HepG2 (cell line): ENCODE measurements at regions not wholly inside any gene's neighbourhood (a gene's known extent, or its start where the extent isn't known, plus 50 kb on each side); places are given as distances from the start of the nearest gene placed in this dataset.

ENCODE experiments used
- ATAC-seq: fragments of 200-7000 bp; cut with Tn5 transposase; 3 replicates; pipeline ENCODE4 v1.9.1; 2020; ENCODE audit warnings: mild to moderate bottlenecking, moderate library complexity
- BruUV-seq: library from RNA; stranded (reverse); fragments of 400-500 nt; replicated peaks from 2 replicates; lab custom pipeline; 2021; lab: Mats Ljungman, UMichigan
- CTCF ChIA-PET: fragments of 300-600 bp; formaldehyde crosslinking; extraction: SDS; loops from one replicate; lab custom pipeline; 2021; ENCODE audit warnings: low total read pairs, inconsistent platforms, low intra/inter-chr PET ratio; lab: Yijun Ruan, JAX
- POLR2A ChIA-PET: fragments of 350-600 bp; sonication (Branson Sonifier 250); formaldehyde crosslinking; loops from one replicate; lab custom pipeline; 2020; ENCODE audit warnings: antibody characterized with exemption, inconsistent platforms; lab: Yijun Ruan, JAX
- DNase-seq: peaks from one replicate; pipeline ENCODE4 v3.0.0-alpha.2; 2015; ENCODE audit warnings: low spot score
- FAIRE-seq: peaks from 3 replicates; lab custom pipeline; 2011; peaks lifted over from hg19 to GRCh38; lab: Jason Lieb, UNC
- H2AFZ ChIP-seq: one replicate; pipeline ENCODE4 v1.6.1; 2011; ENCODE audit warnings: low read length, inconsistent platforms
- H3K27ac ChIP-seq: fragments of 300-600 bp; 3 replicates; pipeline ENCODE4 v1.8.0; 2011; ENCODE audit warnings: mixed run types, mild to moderate bottlenecking, mixed read lengths, low read length, inconsistent platforms; ENCODE audit not compliant: insufficient read depth; ENCODE audit errors: extremely low read length
- H3K27me3 ChIP-seq, 2 experiments: fragments of 200-600 bp in 1 of 2; 2 replicates in 1 of 2; 3 replicates in 1 of 2; pipeline versions ENCODE4 v1.6.0 to v1.8.0; 2011; ENCODE audit warnings: low read length in 2 of 2, mild to moderate bottlenecking in 2 of 2, moderate library complexity in 2 of 2, inconsistent platforms in 1 of 2; ENCODE audit not compliant: insufficient read depth in 2 of 2, control insufficient read depth in 1 of 2
- H3K36me3 ChIP-seq, 2 experiments: fragments of 200-600 bp in 1 of 2; replicated peaks in 1 of 2; 2 replicates in 1 of 2; 3 replicates in 1 of 2; pipeline versions ENCODE4 v1.5.1 to v1.8.0; 2011; ENCODE audit warnings: low read length in 2 of 2, inconsistent platforms in 1 of 2; ENCODE audit not compliant: insufficient read depth in 2 of 2, control insufficient read depth in 1 of 2
- H3K4me1 ChIP-seq: 2 replicates; pipeline ENCODE4 v1.5.1; 2012; ENCODE audit warnings: low read length, inconsistent platforms; ENCODE audit not compliant: insufficient read depth
- H3K4me2 ChIP-seq: 2 replicates; pipeline ENCODE4 v1.6.0; 2011; ENCODE audit warnings: low read depth, low read length, inconsistent platforms
- H3K4me3 ChIP-seq, 3 experiments: fragments of 200-600 bp in 1 of 3; sonication (generic), shearing (Covaris generic) in 1 of 3; replicated peaks in 1 of 3; 2 replicates each; pipeline ENCODE4 v1.5.1; 2011 to 2016; ENCODE audit warnings: low read length in 3 of 3, inconsistent platforms in 2 of 3, low read depth in 2 of 3, mild to moderate bottlenecking in 2 of 3, control low read depth in 1 of 3, mixed read lengths in 1 of 3; ENCODE audit not compliant: insufficient read depth in 1 of 3
- H3K79me2 ChIP-seq: one replicate; pipeline ENCODE4 v1.6.1; 2011; ENCODE audit warnings: low read length, inconsistent platforms; ENCODE audit not compliant: insufficient read depth
- H3K9ac ChIP-seq: 2 replicates; pipeline ENCODE4 v1.6.0; 2011; ENCODE audit warnings: mild to moderate bottlenecking, low read depth, low read length, inconsistent platforms; ENCODE audit not compliant: insufficient read depth
- H3K9me3 ChIP-seq: 2 replicates; pipeline ENCODE4 v1.5.1; 2012; ENCODE audit warnings: mild to moderate bottlenecking, low read length
- H4K20me1 ChIP-seq: 2 replicates; pipeline ENCODE4 v1.6.0; 2011; ENCODE audit warnings: inconsistent platforms, mild to moderate bottlenecking, low read length, moderate library complexity; ENCODE audit not compliant: insufficient read depth
- ARHGAP35 ChIP-seq: sonication (generic); formaldehyde crosslinking; IDR thresholded peaks from 2 replicates; pipeline ENCODE4 v1.9.0; 2022; ENCODE audit warnings: mild to moderate bottlenecking, inconsistent platforms, moderate library complexity, missing genetic modification reagents, borderline replicate concordance
- ATAD3A ChIP-seq: sonication (generic); formaldehyde crosslinking; IDR thresholded peaks from 2 replicates; pipeline ENCODE4 v1.4.0; 2020; ENCODE audit warnings: missing genetic modification reagents
- FOSL2 ChIP-seq: sonication (generic); formaldehyde crosslinking; IDR thresholded peaks from 2 replicates; pipeline ENCODE4 v1.4.0; 2020; ENCODE audit warnings: missing genetic modification reagents
- HMGA1 ChIP-seq: sonication (generic); formaldehyde crosslinking; conservative IDR thresholded peaks from 2 replicates; pipeline ENCODE4 v1.4.0; 2020; ENCODE audit warnings: missing genetic modification reagents
- MBNL3 ChIP-seq: fragments of 250-450 bp; sonication (Bioruptor Pico); conservative IDR thresholded peaks from 2 replicates; pipeline ENCODE4 v1.8.0; 2022; ENCODE audit warnings: mild to moderate bottlenecking, inconsistent platforms
- PATZ1 ChIP-seq: sonication (generic); formaldehyde crosslinking; IDR thresholded peaks from 2 replicates; pipeline ENCODE4 v1.4.0; 2020; ENCODE audit warnings: missing genetic modification reagents
- RCOR2 ChIP-seq: IDR thresholded peaks from 2 replicates; pipeline ENCODE4 v1.6.1; 2016; ENCODE audit warnings: missing biosample characterization, missing genetic modification reagents
- ZNF121 ChIP-seq: sonication (generic); formaldehyde crosslinking; IDR thresholded peaks from 2 replicates; pipeline ENCODE4 v1.5.0; 2020; ENCODE audit warnings: mild to moderate bottlenecking, missing genetic modification reagents
- ZNF557 ChIP-seq: sonication (generic); formaldehyde crosslinking; IDR thresholded peaks from 2 replicates; pipeline ENCODE4 v1.4.0; 2020; ENCODE audit warnings: missing genetic modification reagents
- ZNF646 ChIP-seq: sonication (generic); formaldehyde crosslinking; IDR thresholded peaks from 2 replicates; pipeline ENCODE4 v1.9.0; 2021; ENCODE audit warnings: mild to moderate bottlenecking, missing genetic modification reagents
- ZNF652 ChIP-seq: IDR thresholded peaks from 2 replicates; pipeline ENCODE4 v1.6.1; 2016; ENCODE audit warnings: low read depth, borderline replicate concordance
- WGBS: methylation state at CpG from one replicate; pipeline ENCODE4 v1.1.6; 2017; ENCODE audit warnings: low lambda C conversion rate; 5-methylcytosine and 5-hydroxymethylcytosine counted together
- in situ Hi-C: cut with HindIII; loops from 2 replicates; pipeline ENCODE4 v1.10.0; 2017; ENCODE audit warnings: low pct_unique_long_range_greater_than_20kb; ENCODE audit not compliant: extremely low pct_ligation_motif_present
- intact Hi-C: fragments of 100-400 bp; cut with micrococcal nuclease; formaldehyde crosslinking; loops from one replicate; pipeline ENCODE4 v1.10.0; 2022; ENCODE audit not compliant: unreplicated experiment
- TF ChIP-seq, protein P1 (sequence below): sonication (generic); formaldehyde crosslinking; IDR thresholded peaks from 2 replicates; pipeline ENCODE4 v1.8.1; 2023; ENCODE audit warnings: mild to moderate bottlenecking, moderate library complexity, missing genetic modification reagents
- TF ChIP-seq, protein P2 (sequence below): sonication (generic); formaldehyde crosslinking; IDR thresholded peaks from 2 replicates; pipeline ENCODE4 v1.4.0; 2020; ENCODE audit warnings: mild to moderate bottlenecking, low read depth, missing genetic modification reagents

DNA sequence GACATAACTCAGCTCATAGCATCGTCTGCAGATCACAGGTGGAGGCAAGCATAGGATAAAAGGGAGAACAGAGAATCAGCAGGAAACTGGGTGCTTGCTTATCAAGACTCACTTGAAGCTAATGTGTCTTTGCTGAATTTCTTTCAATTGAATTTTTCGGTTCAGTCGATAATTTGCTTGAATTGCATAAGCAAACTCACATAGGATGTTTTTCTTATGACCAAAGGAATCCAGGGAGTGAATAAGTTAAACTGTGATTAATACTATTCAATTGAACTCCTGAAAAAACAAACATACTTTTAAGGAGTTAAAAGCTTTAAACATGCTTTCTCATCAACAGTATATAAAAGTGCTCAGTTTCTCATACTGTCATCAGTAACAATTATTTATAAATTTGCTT is 707.1 kb upstream of the ACVR2A start (continued):
- TF ChIP-seq, protein P1, sequence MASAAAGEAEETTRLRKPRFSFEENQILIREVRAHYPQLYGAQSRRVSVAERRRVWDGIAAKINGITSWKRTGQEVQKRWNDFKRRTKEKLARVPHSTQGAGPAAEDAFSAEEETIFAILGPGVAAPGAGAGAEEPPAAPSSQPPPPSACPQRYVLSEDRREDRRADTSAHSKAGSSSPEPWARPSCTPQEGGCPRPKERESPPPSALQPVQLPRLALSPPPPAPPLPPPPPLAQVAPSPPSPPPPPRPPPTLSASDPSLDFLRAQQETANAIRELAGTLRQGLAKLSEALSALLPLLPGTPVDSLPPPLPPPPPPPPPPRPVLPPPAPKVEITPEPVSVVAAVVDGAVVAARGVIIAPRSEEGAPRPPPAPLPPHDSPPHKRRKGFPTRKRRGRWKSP = no peak
- TF ChIP-seq PATZ1 = no peak

GRCh38 chr2:147135376-147135775 is 709.5 kb upstream of the ACVR2A start:
- 28% methylated on average over 5 of the region's 5 CpGs for WGBS
- no peaks in the 10 kb centered on the region for H3K79me2 ChIP-seq
- TF ChIP-seq HMGA1 (CRISPR knock-in tag) (no peak), RCOR2 (CRISPR knock-in tag) (no peak), ZNF646 (CRISPR knock-in tag) (no peak), ARHGAP35 (CRISPR knock-in tag) (no peak), ZNF652 (no peak), ATAD3A (CRISPR knock-in tag) (no peak), MBNL3 (CRISPR knock-in tag) (no peak), ZNF121 (no peak), FOSL2 (CRISPR knock-in tag) (no peak), ZNF557 (CRISPR knock-in tag) (no peak)
- TF ChIP-seq, protein P2, sequence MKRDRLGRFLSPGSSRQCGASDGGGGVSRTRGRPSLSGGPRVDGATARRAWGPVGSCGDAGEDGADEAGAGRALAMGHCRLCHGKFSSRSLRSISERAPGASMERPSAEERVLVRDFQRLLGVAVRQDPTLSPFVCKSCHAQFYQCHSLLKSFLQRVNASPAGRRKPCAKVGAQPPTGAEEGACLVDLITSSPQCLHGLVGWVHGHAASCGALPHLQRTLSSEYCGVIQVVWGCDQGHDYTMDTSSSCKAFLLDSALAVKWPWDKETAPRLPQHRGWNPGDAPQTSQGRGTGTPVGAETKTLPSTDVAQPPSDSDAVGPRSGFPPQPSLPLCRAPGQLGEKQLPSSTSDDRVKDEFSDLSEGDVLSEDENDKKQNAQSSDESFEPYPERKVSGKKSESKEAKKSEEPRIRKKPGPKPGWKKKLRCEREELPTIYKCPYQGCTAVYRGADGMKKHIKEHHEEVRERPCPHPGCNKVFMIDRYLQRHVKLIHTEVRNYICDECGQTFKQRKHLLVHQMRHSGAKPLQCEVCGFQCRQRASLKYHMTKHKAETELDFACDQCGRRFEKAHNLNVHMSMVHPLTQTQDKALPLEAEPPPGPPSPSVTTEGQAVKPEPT (CRISPR knock-in tag) = no peak

More at GRCh38 chr2:147135376-147135775, 709.5 kb upstream of the ACVR2A start:
- ChIA-PET POLR2A (no interaction called here), CTCF (no interaction called here)
- intact Hi-C loops (no loop called here), in situ Hi-C loops (no loop called here)
- DNase-seq (no peak), FAIRE-seq (no peak), ATAC-seq (no peak)
- H3K27ac ChIP-seq = no peak overlapping the region
- H2AFZ ChIP-seq = no peak overlapping the region
- H3K36me3 ChIP-seq = no peaks in the 10 kb centered on the region
- no peak overlapping the region for H3K4me2 ChIP-seq
- no TSS peak for BruUV-seq
- H3K4me3 ChIP-seq = no peak overlapping the region
- H3K27me3 ChIP-seq = no peaks in the 10 kb centered on the region
- H4K20me1 ChIP-seq = no peaks in the 10 kb centered on the region
- no peaks in the 10 kb centered on the region for H3K9me3 ChIP-seq
- H3K4me1 ChIP-seq = no peaks in the 10 kb centered on the region
- no peak overlapping the region for H3K9ac ChIP-seq
